ENCODE measurements at regions not wholly inside any gene's neighbourhood (a gene's known extent, or its start where the extent isn't known, plus 50 kb on each side); places are given as distances from the start of the nearest gene placed in this dataset.
"Not testable (repeated sequence)": the region's sequence is repeated elsewhere in the genome, so short reads cannot be mapped to it uniquely, and the experiment has no call there.

- no peaks in the 10 kb centered on the region for H3K36me3 ChIP-seq (ENCODE audit: control insufficient read depth, insufficient read depth, low read length)
- no peak for TF ChIP-seq CTCF (IDR thresholded peaks at IDR 0.05; ENCODE audit: insufficient read depth, low read depth, low read length)
- H3K27me3 ChIP-seq (ENCODE audit: control insufficient read depth, insufficient read depth, low read length), result no peaks in the 10 kb centered on the region
- H3K4me3 ChIP-seq (ENCODE audit: low read depth, low read length), result no peak overlapping the region
- DNase-seq (ENCODE audit: low read depth), result no peak
- ChIA-PET POLR2A (no interaction called here), CTCF (no interaction called here)
These were observed 481.0 kb downstream of the EIPR1 start for GRCh38 chr2:2896643-2897042.

- no peak for DNase-seq (ENCODE audit: low read depth)
- H3K36me3 ChIP-seq (ENCODE audit: control insufficient read depth, insufficient read depth, low read length), result no peaks in the 10 kb centered on the region
- no peaks in the 10 kb centered on the region for H3K27me3 ChIP-seq (ENCODE audit: control insufficient read depth, insufficient read depth, low read length)
- no peak overlapping the region for H3K4me3 ChIP-seq (ENCODE audit: low read depth, low read length)
- POLR2A ChIA-PET, result no interaction called here
- no peak for TF ChIP-seq CTCF (IDR thresholded peaks at IDR 0.05; ENCODE audit: insufficient read depth, low read depth, low read length)
- CTCF ChIA-PET, result no interaction called here
These were observed 481.6 kb downstream of the EIPR1 start for GRCh38 chr2:2896011-2896410.

GRCh38 chr2:2894011-2894410 lies 483.6 kb downstream of the EIPR1 start:
- H3K4me3 ChIP-seq (ENCODE audit: low read depth, low read length); POLR2A ChIA-PET; DNase-seq (ENCODE audit: low read depth); H3K27me3 ChIP-seq (ENCODE audit: control insufficient read depth, insufficient read depth, low read length); H3K36me3 ChIP-seq (ENCODE audit: control insufficient read depth, insufficient read depth, low read length); CTCF ChIA-PET: not testable (repeated sequence)

GRCh38 chr2:2892892-2893291 lies 484.7 kb downstream of the EIPR1 start:
- no peak for DNase-seq (ENCODE audit: low read depth)
- ChIA-PET POLR2A (no interaction called here), CTCF (interaction anchor here (0.6 kb wide), 1 partner anchor 433 kb away, joined by 3 read pairs; no protein-coding TSS in a partner anchor)
- Histone ChIP-seq H3K27me3 (ENCODE audit: control insufficient read depth, insufficient read depth, low read length) (no peaks in the 10 kb centered on the region), H3K4me3 (ENCODE audit: low read depth, low read length) (no peak overlapping the region), H3K36me3 (ENCODE audit: control insufficient read depth, insufficient read depth, low read length) (no peaks in the 10 kb centered on the region)
- no peak for TF ChIP-seq CTCF (IDR thresholded peaks at IDR 0.05; ENCODE audit: insufficient read depth, low read depth, low read length)

GRCh38 chr2:2892378-2892777 lies 485.2 kb downstream of the EIPR1 start:
- no peak overlapping the region for H3K4me3 ChIP-seq (ENCODE audit: low read depth, low read length)
- DNase-seq (ENCODE audit: low read depth), result no peak
- ChIA-PET CTCF (interaction anchor here (0.6 kb wide), 1 partner anchor 433 kb away, joined by 3 read pairs; no protein-coding TSS in a partner anchor), POLR2A (no interaction called here)
- no peaks in the 10 kb centered on the region for H3K36me3 ChIP-seq (ENCODE audit: control insufficient read depth, insufficient read depth, low read length)
- H3K27me3 ChIP-seq (ENCODE audit: control insufficient read depth, insufficient read depth, low read length), result no peaks in the 10 kb centered on the region
- no peak for TF ChIP-seq CTCF (IDR thresholded peaks at IDR 0.05; ENCODE audit: insufficient read depth, low read depth, low read length)

GRCh38 chr2:2890901-2891300 lies 486.7 kb downstream of the EIPR1 start:
- TF ChIP-seq CTCF (IDR thresholded peaks at IDR 0.05; ENCODE audit: insufficient read depth, low read depth, low read length), result no peak
- Histone ChIP-seq H3K4me3 (ENCODE audit: low read depth, low read length) (no peak overlapping the region), H3K36me3 (ENCODE audit: control insufficient read depth, insufficient read depth, low read length) (no peaks in the 10 kb centered on the region), H3K27me3 (ENCODE audit: control insufficient read depth, insufficient read depth, low read length) (no peaks in the 10 kb centered on the region)
- CTCF ChIA-PET, result no interaction called here
- DNase-seq (ENCODE audit: low read depth), result no peak
- POLR2A ChIA-PET, result no interaction called here
